Astrocyte (in vitro differentiated cells and primary cell): ENCODE measurements at regions not wholly inside any gene's neighbourhood (a gene's known extent, or its start where the extent isn't known, plus 50 kb on each side); places are given as distances from the start of the nearest gene placed in this dataset.
A peak's percentile ranks its signal among the peaks of the same experiment; 100 is the strongest.

Experiments
- DNase-seq: peaks from one replicate; pipeline ENCODE4 v3.0.0-alpha.2; 2010; ENCODE audit warnings: low read depth
- FAIRE-seq: peaks from 2 replicates; lab custom pipeline; 2011; peaks lifted over from hg19 to GRCh38; lab: Jason Lieb, UNC
- H2AFZ ChIP-seq: 2 replicates; pipeline ENCODE4 v1.6.0; 2012; ENCODE audit warnings: low read depth, low read length, inconsistent platforms
- H3K27ac ChIP-seq: 2 replicates; pipeline ENCODE4 v1.5.1; 2011; ENCODE audit warnings: low read depth, low read length, inconsistent platforms
- H3K27me3 ChIP-seq: 2 replicates; pipeline ENCODE4 v1.6.0; 2011; ENCODE audit warnings: low read length, inconsistent platforms; ENCODE audit not compliant: insufficient read depth
- H3K36me3 ChIP-seq: 2 replicates; pipeline ENCODE4 v1.5.1; 2011; ENCODE audit warnings: low read length, inconsistent platforms; ENCODE audit not compliant: insufficient read depth
- H3K4me1 ChIP-seq: 2 replicates; pipeline ENCODE4 v1.5.1; 2011; ENCODE audit warnings: low read length, inconsistent platforms; ENCODE audit not compliant: insufficient read depth
- H3K4me2 ChIP-seq: 2 replicates; pipeline ENCODE4 v1.6.0; 2012; ENCODE audit warnings: low read length, inconsistent platforms
- H3K4me3 ChIP-seq: 2 replicates; pipeline ENCODE4 v1.5.1; 2011; ENCODE audit warnings: low read depth, mild to moderate bottlenecking, low read length, inconsistent platforms; ENCODE audit not compliant: insufficient read depth
- H3K79me2 ChIP-seq: 2 replicates; pipeline ENCODE4 v1.6.0; 2012; ENCODE audit warnings: mild to moderate bottlenecking, low read length, inconsistent platforms; ENCODE audit not compliant: insufficient read depth
- H3K9ac ChIP-seq: 2 replicates; pipeline ENCODE4 v1.6.0; 2012; ENCODE audit warnings: mild to moderate bottlenecking, low read length, inconsistent platforms
- H3K9me3 ChIP-seq: 2 replicates; pipeline ENCODE4 v1.5.1; 2012; ENCODE audit warnings: low read depth, mild to moderate bottlenecking, low read length, inconsistent platforms; ENCODE audit not compliant: insufficient read depth
- H4K20me1 ChIP-seq: 2 replicates; pipeline ENCODE4 v1.6.0; 2012; ENCODE audit warnings: low read length, inconsistent platforms; ENCODE audit not compliant: insufficient read depth
- H3K27ac Mint-ChIP-seq: one replicate; pipeline ENCODE4 v1.8.0; 2021; ENCODE audit warnings: mild to moderate bottlenecking, mixed read lengths; ENCODE audit not compliant: unreplicated experiment
- H3K27me3 Mint-ChIP-seq: one replicate; pipeline ENCODE4 v1.8.0; 2021; ENCODE audit warnings: low read depth, mixed read lengths; ENCODE audit not compliant: unreplicated experiment
- H3K36me3 Mint-ChIP-seq: one replicate; pipeline ENCODE4 v1.8.0; 2021; ENCODE audit warnings: low read depth, mixed read lengths; ENCODE audit not compliant: unreplicated experiment
- H3K4me1 Mint-ChIP-seq: one replicate; pipeline ENCODE4 v1.8.0; 2021; ENCODE audit warnings: low read depth, mixed read lengths; ENCODE audit not compliant: unreplicated experiment
- H3K4me3 Mint-ChIP-seq: one replicate; pipeline ENCODE4 v1.8.0; 2021; ENCODE audit warnings: mild to moderate bottlenecking, moderate library complexity, mixed read lengths; ENCODE audit not compliant: unreplicated experiment
- H3K9me3 Mint-ChIP-seq: one replicate; pipeline ENCODE4 v1.8.0; 2021; ENCODE audit warnings: mild to moderate bottlenecking, mixed read lengths; ENCODE audit not compliant: unreplicated experiment
- CTCF ChIP-seq: IDR thresholded peaks from 2 replicates; pipeline ENCODE4 v1.5.1; 2011; ENCODE audit warnings: low read depth, mild to moderate bottlenecking, inconsistent platforms, low read length, moderate library complexity; ENCODE audit not compliant: insufficient read depth
- EZH2 ChIP-seq: IDR thresholded peaks from 2 replicates; pipeline ENCODE4 v1.6.1; 2012; ENCODE audit warnings: mild to moderate bottlenecking, low read length, inconsistent platforms; ENCODE audit not compliant: insufficient read depth

GRCh38 chr10:120011359-120012130 is 119.0 kb downstream of the SEC23IP start:
- Histone ChIP-seq H3K27me3 (peaks cover 6% of the 10 kb centered on the region), H3K4me3 (no peak overlapping the region), H3K4me1 (peaks cover 5% of the 10 kb centered on the region), H3K4me2 (peak overlapping the region; percentile 31), H2AFZ (peak overlapping the region; percentile 21), H3K9ac (no peak overlapping the region), H3K79me2 (no peaks in the 10 kb centered on the region), H3K9me3 (no peaks in the 10 kb centered on the region), H3K27ac (no peak overlapping the region), H4K20me1 (no peaks in the 10 kb centered on the region), H3K36me3 (no peaks in the 10 kb centered on the region)
- Mint-ChIP-seq H3K36me3 (no peaks in the 10 kb centered on the region), H3K4me1 (peaks cover 9% of the 10 kb centered on the region), H3K4me3 (no peak overlapping the region), H3K27me3 (peaks cover 3% of the 10 kb centered on the region), H3K27ac (no peak overlapping the region), H3K9me3 (no peaks in the 10 kb centered on the region)
- no peak for DNase-seq
- no peak for TF ChIP-seq EZH2
- TF ChIP-seq CTCF = no peak
- FAIRE-seq = no peak

GRCh38 chr10:120012131-120012400 is 119.5 kb downstream of the SEC23IP start:
- Histone ChIP-seq H3K36me3 (no peaks in the 10 kb centered on the region), H3K4me1 (peaks cover 5% of the 10 kb centered on the region), H3K9me3 (no peaks in the 10 kb centered on the region), H3K9ac (no peak overlapping the region), H3K79me2 (no peaks in the 10 kb centered on the region), H3K27ac (no peak overlapping the region), H3K4me2 (peak overlapping the region; percentile 31), H2AFZ (no peak overlapping the region), H4K20me1 (no peaks in the 10 kb centered on the region), H3K27me3 (peaks cover 6% of the 10 kb centered on the region), H3K4me3 (no peak overlapping the region)
- H3K27me3 Mint-ChIP-seq = peaks cover 3% of the 10 kb centered on the region
- TF ChIP-seq EZH2 (no peak), CTCF (no peak)
- no peak overlapping the region for H3K27ac Mint-ChIP-seq
- peaks cover 9% of the 10 kb centered on the region for H3K4me1 Mint-ChIP-seq
- H3K9me3 Mint-ChIP-seq = no peaks in the 10 kb centered on the region
- DNase-seq = no peak
- no peak overlapping the region for H3K4me3 Mint-ChIP-seq
- no peak for FAIRE-seq
- H3K36me3 Mint-ChIP-seq = no peaks in the 10 kb centered on the region

GRCh38 chr10:120012566-120012965 is 120.0 kb downstream of the SEC23IP start:
- Histone ChIP-seq H3K4me1 (peaks cover 5% of the 10 kb centered on the region), H3K27ac (no peak overlapping the region), H3K36me3 (no peaks in the 10 kb centered on the region), H3K27me3 (peaks cover 6% of the 10 kb centered on the region), H3K4me2 (peak overlapping the region; percentile 31), H3K79me2 (no peaks in the 10 kb centered on the region), H3K9me3 (no peaks in the 10 kb centered on the region), H2AFZ (no peak overlapping the region), H3K9ac (no peak overlapping the region), H4K20me1 (no peaks in the 10 kb centered on the region), H3K4me3 (no peak overlapping the region)
- no peaks in the 10 kb centered on the region for H3K36me3 Mint-ChIP-seq
- H3K4me1 Mint-ChIP-seq = peaks cover 9% of the 10 kb centered on the region
- peak overlapping the region; percentile 21 for H3K27ac Mint-ChIP-seq
- H3K4me3 Mint-ChIP-seq = no peak overlapping the region
- DNase-seq = peak; percentile 73
- no peak for FAIRE-seq
- H3K9me3 Mint-ChIP-seq = no peaks in the 10 kb centered on the region
- TF ChIP-seq EZH2 (no peak), CTCF (no peak)
- peaks cover 3% of the 10 kb centered on the region for H3K27me3 Mint-ChIP-seq
